Left forelimb (tissue), 1 donor: ENCODE measurements at regions not wholly inside any gene's neighbourhood (a gene's known extent, or its start where the extent isn't known, plus 50 kb on each side); places are given as distances from the start of the nearest gene placed in this dataset.

Source experiments
- DNase-seq: peaks from one replicate; pipeline ENCODE4 v3.0.0-alpha.2; 2018; ENCODE audit warnings: low spot score

DNA sequence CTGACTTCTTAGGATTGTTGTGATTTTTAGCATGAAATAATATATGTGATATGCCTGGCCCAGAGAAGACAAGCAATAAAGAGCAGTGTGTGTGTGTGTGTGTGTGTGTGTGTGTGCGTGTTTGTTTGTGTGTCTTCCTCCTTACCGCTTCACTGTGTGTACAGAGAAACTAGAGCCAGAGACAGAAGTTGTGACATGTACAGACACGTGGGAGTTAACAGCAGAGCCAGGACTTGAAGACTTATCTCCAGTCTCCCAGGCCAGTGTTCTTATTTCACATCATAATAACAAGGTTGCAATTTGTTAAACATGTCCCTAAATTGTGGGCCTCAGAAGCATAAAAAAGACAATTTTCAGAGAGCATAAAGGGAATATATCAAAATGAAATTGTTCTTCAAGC, 192.0 kb upstream of the JUN start:
- DNase-seq, result no peak

DNA sequence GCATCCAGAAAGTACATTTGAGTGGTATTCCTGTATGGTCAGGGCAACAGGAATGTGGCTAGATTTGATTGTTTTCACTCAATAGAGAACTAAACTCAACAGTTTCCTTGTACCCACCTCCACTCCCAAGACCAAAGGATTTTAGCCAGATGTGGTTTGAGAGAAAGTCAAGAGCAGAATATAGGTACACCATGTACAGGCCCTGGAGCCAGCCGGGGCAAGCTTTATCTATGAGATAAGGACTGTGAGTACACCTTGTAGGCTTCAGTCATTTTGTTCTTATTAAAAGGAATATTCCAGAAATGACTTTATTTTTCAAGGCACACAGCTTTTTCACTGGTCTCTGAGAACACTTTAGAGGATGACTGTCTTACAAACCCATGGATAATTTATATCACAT, 192.4 kb upstream of the JUN start:
- no peak for DNase-seq

DNA sequence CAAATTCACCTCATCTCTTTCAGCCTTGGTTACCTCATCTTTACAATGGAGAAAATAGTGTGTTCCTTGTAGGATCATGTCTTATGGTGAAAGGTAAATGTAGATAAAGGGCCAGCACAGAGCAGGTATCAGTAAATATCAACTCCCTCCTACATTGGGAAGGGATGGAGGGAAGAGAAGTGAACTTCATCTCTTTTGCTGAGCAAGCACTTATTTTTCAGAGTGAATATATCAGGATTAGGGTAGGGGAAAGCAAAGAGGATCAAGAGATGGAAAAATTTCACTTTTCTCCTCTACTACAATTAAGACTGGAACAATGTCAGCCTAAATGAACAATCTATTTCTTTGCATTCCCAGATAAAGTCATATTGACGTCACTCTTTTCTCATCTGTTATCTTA, 193.8 kb upstream of the JUN start:
- DNase-seq, result no peak

DNA sequence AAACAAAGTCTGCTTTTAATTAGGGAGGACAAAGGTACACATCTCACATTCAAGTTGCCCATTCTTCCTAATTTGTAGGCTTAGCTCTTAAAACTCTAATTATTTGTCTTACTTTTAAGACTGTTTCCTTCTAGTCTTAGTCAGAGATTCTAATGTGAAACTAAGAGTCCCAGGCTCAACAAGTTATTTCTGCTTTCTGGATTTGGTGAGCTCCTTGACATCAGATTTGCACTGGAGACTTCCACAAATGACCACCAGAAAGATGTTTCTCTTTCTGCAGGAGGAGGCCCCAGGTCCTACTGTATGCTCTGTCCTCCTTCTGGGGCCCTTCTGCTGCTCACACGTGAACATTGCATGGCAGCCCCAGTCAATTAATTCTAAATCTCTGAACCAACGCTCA, 194.2 kb upstream of the JUN start:
- DNase-seq, result no peak

DNA sequence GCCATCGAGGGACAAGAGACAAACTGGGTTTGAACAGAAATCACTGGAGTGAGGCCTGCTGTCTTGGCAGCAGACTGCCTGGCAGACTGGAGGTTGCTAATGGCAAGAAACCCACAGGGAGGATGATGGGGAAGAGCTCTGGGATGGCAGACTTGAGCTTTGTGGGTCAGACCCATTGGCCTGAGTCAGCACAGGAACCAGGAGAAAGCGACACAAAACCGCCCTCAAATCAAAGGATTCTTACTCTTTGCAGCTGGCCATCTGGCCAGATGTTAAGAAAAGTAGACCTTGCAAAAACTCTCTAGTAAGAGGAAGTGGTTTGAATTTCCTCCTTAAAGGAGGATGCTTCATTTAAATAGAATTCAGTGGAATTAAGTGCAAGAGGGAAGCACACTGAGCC, 195.2 kb upstream of the JUN start:
- DNase-seq, result no peak

DNA sequence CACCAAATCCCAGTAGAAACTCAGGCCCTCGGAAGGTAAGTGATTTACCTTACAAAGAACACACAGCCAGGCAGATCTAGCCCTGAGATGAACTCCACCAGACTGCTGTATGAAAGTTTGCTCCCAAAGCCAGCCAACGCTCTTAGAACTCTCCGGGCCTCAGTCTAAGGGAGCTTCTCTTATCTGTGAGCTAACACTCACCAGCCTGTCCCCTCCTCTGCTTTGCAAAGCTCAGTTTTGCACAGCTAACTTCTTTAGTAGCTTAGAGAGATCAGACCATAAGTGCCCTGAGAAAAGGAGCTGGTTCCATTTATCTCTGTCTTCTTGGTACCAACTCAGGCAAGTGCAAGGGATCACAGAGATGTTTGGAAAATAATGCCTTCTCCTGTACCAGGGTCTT, 195.8 kb upstream of the JUN start:
- no peak for DNase-seq

DNA sequence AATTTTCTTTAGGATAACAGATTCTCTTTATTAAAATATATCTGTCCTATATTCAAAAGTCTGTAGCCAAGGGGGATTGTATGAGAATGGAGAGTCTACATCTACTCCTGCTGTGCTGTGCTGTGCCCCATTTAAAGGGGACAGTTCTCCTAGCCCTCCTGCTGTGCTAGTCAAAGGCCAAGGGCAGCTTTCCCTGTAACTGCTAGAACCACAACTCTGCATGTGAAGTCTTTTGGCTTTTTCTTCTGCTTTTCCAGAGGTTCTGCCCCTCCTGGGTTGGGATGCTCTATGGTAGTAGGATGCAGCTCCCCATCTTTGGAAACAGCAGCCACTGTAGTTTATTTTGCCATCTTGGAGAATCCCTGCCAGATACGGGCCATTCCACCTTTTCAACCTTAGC, 197.5 kb upstream of the JUN start:
- no peak for DNase-seq

DNA sequence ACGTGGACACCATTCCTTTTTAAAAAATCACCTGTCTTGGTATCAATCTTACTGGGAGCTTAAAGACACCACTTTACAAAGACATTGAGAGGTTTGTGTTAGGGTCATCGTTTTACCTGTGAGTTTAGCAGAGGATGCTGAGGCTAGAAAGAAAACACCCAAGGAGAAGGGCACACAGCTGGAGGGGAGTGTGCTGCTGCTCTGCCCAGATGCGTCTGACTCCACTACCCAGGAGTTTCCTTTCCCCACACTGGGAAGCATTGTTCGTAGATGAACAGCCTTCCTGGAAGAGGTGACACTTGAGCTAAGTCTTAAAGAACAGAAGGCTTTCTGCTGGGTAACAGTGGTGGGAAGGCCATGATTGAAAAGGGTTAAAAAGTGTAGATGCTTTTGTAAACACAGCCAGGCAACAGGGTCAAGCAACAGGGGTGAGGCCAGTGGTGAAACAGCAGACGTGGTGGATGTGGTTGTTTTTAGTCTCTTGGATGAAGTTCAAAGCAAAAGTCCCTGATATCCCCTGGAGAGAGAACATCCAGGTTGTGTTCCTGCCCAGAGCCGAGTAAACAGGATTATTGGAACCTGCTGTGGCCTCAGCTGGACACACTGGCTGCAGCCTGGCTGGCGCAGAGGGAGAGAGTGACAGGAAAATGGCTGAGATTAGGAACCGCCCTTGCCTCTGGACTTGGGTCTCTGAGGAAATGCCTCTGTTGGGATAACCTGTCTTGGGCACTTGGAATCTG, 198.6 kb upstream of the JUN start:
- DNase-seq, result no peak

DNA sequence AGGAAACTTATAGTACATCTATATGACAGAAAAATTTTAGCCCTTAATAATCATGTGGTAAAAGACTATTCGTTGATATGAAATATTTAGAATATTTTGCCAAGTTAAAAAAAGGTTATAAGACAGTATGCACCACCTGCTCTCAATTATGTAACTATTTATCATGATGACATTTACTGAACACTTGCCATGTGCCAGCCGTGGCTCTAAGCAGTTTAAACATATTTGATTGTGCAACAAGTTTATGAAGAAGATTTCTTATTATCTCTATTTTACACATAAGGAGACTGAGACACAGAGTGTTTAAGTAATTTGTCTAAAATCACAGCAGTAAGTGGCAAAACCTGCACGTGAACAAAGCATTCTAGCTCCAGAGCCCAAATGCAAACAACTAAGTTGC, 199.3 kb upstream of the JUN start:
- no peak for DNase-seq

DNA sequence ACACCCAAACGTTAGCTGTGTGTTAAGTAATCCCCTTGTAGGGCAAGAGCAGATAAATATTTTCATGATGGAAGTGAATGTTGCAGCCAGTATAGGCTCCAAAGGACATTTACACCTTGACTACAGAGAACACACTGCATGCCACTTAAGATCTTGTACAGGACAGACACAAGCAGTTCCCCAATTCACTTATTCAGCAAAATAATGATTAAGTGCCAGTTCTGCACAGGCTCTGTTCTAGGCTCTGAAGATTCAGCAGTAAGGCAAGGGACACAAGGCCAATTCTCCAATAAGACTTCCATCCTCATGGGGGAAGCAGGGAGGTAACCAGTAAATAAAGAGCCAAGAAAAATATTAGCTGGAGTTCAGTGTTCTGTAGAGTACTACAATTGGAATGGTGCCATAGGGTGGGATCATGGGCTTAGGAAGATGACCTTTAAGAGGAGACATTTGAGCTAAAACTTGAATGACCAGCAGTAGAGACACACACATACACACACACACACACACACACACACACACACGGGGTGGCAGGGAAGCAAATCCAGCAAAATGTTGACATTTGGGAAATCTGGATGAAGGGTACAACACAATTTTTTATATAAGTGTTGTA, 199.9 kb upstream of the JUN start:
- no peak for DNase-seq

DNA sequence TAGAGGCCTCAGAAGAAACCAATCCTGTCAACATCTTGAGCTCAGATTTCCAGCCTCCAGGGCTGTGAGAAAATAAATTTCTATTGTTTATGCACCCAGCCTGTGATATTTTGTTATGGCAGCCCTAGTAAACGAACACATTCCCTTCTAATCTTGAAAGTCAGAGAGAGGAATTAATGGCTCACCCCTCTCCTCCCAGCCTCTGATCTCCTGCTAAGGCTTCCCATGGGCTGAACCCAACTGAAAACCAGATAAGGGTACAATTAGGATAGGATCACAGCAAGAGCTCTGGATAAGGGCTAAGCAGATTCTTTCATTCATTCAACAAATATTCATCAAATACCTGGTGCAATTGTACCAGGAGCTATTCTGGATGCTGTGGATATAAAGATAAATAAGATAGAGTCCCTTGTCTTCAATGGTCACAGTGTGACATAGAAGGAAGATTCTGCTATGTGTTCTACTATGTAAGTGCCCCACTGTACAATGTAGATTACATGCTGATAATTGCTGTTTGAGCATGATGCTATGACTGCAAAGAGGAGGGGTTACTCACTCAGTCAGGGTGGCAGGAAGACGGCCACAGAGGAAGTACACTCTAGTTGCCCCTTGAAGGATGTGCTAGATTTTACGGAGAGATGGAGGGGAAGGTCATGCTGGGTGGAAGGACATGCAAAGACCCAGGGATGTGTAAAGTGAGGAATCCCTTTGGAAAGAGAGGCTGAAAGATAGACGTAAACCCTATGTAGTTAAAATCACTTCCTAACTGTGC, 203.3 kb upstream of the JUN start:
- no peak for DNase-seq

DNA sequence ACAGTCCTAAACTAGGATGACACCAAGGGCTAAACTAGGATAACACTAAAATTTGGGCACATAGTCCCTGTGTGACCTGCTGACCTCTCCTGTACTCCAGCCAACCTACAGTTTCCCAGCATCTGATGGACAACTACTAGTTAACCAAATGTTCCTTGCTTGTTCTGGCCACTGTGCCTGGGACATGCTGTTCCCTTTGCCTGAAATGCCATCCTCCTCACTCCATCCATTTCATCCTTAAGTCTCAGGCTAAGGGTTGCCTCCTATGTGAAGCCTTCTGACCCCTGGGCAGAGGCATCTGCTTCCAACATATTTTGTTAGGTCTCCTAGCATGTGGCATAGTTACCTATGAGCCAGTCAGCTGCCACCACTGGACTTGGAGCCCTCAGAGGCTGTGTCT, 204.9 kb upstream of the JUN start:
- DNase-seq, result no peak

DNA sequence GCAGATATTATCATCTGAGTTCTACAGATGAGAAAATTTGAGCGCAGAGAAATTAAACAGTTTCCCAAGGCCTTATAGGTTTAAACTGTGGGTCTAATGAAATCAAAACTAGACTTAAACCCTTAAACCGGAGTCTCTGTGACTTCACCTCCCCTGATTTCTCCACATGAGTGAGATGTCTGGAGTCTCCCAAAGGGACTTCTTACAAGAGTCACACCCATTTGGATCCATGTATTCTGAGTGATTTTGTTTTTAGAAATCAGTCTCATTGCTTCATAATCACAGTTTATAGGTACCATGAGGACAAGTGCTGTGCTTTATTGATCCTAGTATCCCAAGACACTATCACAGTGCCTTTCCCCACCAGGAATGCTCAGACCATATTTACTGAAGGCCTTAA, 206.0 kb upstream of the JUN start:
- no peak for DNase-seq

DNA sequence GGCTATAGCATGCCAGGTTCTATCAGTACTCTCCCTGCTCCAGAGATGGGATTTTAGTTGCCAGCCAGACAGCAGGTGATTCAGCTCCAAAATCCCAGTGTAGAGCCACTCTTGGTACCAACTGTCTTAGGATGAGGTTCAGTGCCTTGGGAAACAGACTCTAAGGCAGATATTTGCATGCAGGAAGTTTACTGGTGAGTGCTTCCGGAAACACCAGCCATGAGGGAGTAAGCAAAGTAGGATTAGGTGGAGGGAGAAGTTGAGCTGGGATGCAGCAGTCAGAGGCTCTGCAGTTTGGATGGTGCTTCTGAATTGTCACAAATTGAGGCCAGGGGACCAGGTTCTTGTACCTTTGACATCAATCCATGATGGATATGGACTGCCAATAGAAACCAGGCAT, 207.5 kb upstream of the JUN start:
- no peak for DNase-seq

DNA sequence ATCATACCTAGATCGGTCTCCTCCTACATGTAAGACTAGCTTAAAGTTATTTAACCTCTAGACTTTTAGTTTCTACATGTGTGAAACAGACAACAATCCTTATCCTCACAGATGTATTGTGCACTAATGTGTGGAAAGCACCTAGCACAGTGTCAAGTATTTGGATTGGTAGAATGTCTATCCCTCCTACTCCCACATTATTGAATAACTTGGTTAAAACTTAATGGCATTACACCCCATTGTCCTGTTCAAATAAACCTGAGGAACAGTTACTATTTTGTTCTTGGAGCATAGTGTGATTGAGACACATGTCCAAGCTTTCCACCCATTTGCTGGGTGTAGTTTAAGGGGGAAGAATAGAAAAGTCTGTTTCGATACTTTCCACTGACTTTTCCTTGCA, 208.8 kb upstream of the JUN start:
- no peak for DNase-seq

DNA sequence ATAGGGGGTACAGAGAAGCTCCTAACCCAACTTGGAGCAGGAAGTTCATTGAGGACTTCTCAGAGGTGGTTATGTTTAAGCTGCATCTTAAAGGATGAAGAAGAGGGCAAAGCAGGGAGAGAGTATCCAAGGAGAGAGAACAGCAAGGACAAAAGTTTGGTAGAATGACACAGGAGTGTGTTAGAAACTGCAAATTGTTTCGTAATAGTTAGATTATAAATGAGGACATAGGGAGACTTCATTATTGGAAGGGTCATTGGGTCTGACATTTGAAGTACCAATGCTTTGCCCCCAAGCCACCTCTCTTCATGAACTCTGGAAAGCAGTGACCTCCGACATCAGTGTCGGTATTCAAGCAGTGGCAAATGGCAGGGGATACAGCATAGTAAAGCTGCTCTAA, 209.6 kb upstream of the JUN start:
- no peak for DNase-seq

DNA sequence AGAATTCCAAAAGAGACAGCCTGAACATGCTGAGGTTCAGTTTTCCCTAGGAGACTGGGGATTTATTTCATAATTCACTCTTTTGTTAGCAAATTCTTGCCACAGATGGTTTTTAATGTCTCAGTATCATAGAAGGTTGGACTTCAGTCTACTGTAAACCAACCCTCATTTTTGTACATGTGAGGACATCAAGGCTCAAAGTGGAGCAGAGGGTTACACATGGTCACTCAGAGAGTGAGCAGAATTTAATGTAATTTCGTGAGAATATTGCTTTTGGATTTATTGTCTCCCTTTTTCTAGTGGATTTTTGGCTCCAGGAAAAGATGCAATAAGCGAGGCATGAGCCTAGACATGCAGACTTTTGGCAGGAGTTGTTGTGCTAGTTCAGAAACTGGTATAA, 210.8 kb upstream of the JUN start:
- no peak for DNase-seq

DNA sequence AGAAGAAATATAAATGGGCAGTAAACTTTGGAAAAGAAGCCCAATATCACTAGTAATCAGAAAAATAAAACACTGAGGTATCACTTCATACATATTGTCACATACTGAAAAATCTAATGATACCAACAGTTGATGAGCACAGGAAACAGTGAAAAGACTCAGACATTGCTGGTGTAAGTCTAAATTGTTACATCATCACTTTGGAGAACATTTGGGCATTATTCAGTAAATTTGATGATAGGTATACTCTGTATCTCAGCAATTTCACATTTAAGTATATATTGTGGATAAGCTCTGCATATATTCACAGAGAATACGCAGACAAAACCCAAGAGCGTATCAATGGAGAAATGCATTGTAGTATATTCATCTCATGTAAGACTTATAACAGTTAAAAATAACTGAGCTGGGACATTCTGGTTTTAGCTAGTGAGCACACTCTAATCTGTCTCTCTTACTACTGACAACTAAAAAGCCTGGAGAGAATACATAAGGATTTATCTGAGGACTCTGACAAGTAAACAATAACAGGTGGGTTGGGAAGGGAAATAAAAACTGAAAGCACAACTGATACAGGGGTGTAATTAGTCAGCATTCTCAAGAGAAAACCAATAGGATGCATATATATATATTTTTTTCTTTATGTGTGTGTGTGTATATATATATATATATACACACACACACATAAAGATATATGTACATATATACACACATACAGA, 212.7 kb upstream of the JUN start:
- DNase-seq, result no peak

DNA sequence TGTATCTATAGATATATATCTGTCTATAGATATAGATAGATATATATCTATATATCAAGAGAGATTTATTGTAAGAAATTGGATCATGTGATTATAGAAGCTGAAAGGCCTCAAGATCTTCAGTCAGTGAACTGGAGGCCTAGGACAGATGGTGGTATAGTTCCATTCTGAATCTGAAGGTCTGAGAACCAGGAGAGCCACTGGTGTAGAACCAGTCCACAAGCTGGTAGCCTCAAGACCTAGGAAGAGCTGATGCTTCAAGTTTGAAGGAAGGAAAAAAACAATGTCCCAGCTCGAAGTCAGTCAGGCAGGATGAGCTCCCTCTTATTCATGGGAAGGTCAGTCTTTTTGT, 213.2 kb upstream of the JUN start:
- no peak for DNase-seq

DNA sequence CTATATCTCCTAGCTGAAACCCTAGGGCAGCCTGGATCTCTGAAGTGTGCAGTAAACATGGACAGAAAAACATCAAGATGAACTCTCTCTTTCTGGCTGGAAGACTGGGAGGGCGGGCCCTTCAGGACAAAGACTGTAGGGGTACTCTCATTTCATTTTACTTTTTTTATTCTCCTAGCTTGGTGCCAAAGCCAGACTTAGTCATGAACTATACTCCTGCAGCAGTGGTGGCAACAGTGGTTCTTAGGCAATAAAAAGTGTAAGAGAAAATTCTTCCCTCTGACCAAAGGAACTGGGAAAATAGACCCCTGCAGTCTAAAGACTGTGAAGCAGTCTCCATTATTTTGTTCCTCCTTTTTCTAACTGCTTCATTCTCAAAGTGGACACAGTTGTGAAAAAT, 213.8 kb upstream of the JUN start:
- DNase-seq, result no peak

DNA sequence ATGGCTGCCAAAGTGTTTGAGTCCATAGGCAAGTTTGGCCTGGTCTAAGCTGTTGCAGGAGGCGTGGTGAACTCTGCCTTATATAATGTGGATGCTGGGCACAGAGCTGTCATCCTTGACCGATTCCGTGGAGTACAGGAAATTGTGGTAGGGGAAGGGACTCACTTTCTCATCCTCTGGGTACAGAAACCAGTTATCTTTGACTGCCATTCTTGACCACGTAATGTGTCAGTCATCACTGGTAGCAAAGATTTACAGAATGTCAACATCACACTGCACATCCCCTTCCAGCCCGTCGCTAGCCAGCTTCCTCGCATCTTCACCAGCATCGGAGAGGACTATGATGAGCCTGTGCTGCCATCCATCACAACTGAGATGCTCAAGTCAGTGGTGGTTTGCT, 215.8 kb upstream of the JUN start:
- no peak for DNase-seq

DNA sequence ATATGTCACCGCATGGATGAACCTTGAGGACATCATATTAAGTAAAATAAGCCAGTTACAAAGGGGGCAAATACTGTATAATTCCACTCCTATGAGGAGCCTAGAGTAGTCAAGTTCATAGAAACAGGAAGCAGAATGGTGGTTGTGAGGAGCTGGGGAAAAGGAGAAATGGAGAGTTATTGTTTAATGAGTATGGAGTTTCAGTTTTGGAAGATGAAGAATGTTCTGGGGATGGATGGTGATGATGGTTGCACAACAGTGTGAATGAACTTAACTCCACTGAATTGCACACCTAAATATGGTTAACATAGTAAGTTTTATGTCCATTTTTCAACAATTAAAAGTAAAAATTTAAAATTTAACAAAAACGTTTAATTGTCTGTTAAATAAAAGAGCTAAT, 220.9 kb upstream of the JUN start:
- no peak for DNase-seq
